HCT116 (cell line): ENCODE measurements at regions not wholly inside any gene's neighbourhood (a gene's known extent, or its start where the extent isn't known, plus 50 kb on each side); places are given as distances from the start of the nearest gene placed in this dataset.

Source experiments
- ATAC-seq: fragments of 200-7000 bp; cut with Tn5 transposase; 2 replicates; pipeline ENCODE4 v1.9.1; 2020; ENCODE audit warnings: mild to moderate bottlenecking, moderate library complexity
- BruUV-seq: library from RNA; stranded (reverse); fragments of 400-500 nt; replicated peaks from 2 replicates; lab custom pipeline; 2021; lab: Mats Ljungman, UMichigan
- CTCF ChIA-PET: fragments of 300-600 bp; sonication (Branson Sonifier 250); formaldehyde crosslinking; loops from one replicate; lab custom pipeline; 2021; ENCODE audit warnings: antibody characterized with exemption; lab: Charles Lee
- POLR2A ChIA-PET: fragments of 300-600, 350-600 bp; sonication (Branson Sonifier 250); formaldehyde crosslinking; loops from one replicate; lab custom pipeline; 2021; ENCODE audit warnings: antibody characterized with exemption; lab: Charles Lee
- RAD21 ChIA-PET, 2 experiments: fragments of 300-600 bp; sonication (Branson Sonifier 250); formaldehyde crosslinking; loops; one replicate each; lab custom pipeline; 2023; ENCODE audit warnings: low total read pairs in 2 of 2; ENCODE audit not compliant: uncharacterized antibody in 2 of 2, unreplicated experiment in 2 of 2, low non-redundant PET in 1 of 2; lab: Charles Lee
- DNase-seq: peaks from one replicate; pipeline ENCODE4 v3.0.0-alpha.2; 2010; ENCODE audit warnings: low read depth, low spot score
- H2AFZ ChIP-seq: fragments of 200-600 bp; shearing (Covaris generic), sonication (generic); 2 replicates; pipeline ENCODE4 v1.6.1; 2017; ENCODE audit warnings: low read depth, mixed run types, mixed read lengths, antibody characterized with exemption, low read length; ENCODE audit not compliant: poor library complexity, severe bottlenecking
- H3K27ac ChIP-seq: 2 replicates; pipeline ENCODE4 v1.5.1; 2012; ENCODE audit warnings: low read depth, low read length
- H3K27me3 ChIP-seq: fragments of 200-600 bp; sonication (generic); 2 replicates; pipeline ENCODE4 v1.6.1; 2016; ENCODE audit warnings: mixed run types, low read length, mixed read lengths; ENCODE audit not compliant: insufficient read depth
- H3K36me3 ChIP-seq, 2 experiments: fragments of 200-500 bp in 1 of 2; fragments of 200-600 bp in 1 of 2; sonication (Bioruptor generic) in 1 of 2; sonication (generic) in 1 of 2; 2 replicates each; pipeline versions ENCODE4 v1.5.1 to v1.6.1; 2014 to 2016; ENCODE audit warnings: low read length in 2 of 2, inconsistent platforms in 1 of 2, mixed read lengths in 1 of 2, mixed run types in 1 of 2; ENCODE audit not compliant: insufficient read depth in 2 of 2, control insufficient read depth in 1 of 2
- H3K4me1 ChIP-seq, 2 experiments: fragments of 200-600 bp in 1 of 2; sonication (generic) in 1 of 2; 2 replicates each; pipeline versions ENCODE4 v1.5.1 to v1.6.1; 2012 to 2017; ENCODE audit warnings: low read length in 2 of 2, inconsistent platforms in 1 of 2, mild to moderate bottlenecking in 1 of 2, mixed read lengths in 1 of 2, mixed run types in 1 of 2, moderate library complexity in 1 of 2; ENCODE audit not compliant: insufficient read depth in 2 of 2, control insufficient read depth in 1 of 2
- H3K4me2 ChIP-seq: fragments of 200-600 bp; sonication (generic); 2 replicates; pipeline ENCODE4 v1.6.1; 2017; ENCODE audit warnings: mixed run types, low read length, mixed read lengths
- H3K4me3 ChIP-seq, 2 experiments: fragments of 200-600 bp in 1 of 2; sonication (generic) in 1 of 2; replicated peaks in 1 of 2; 2 replicates each; pipeline ENCODE4 v1.5.1; 2011 to 2016; ENCODE audit warnings: low read length in 2 of 2, control low read depth in 1 of 2, low read depth in 1 of 2, mild to moderate bottlenecking in 1 of 2, mixed read lengths in 1 of 2, mixed run types in 1 of 2
- H3K79me2 ChIP-seq: fragments of 200-600 bp; sonication (generic); 2 replicates; pipeline ENCODE4 v1.6.1; 2017; ENCODE audit warnings: mild to moderate bottlenecking, mixed run types, low read length, moderate library complexity, mixed read lengths; ENCODE audit not compliant: insufficient read depth
- H3K9ac ChIP-seq: fragments of 200-600 bp; sonication (generic); 2 replicates; pipeline ENCODE4 v1.6.1; 2016; ENCODE audit warnings: low read length, mixed read lengths
- H3K9me2 ChIP-seq: fragments of 200-600 bp; sonication (generic), shearing (Covaris generic); 2 replicates; pipeline ENCODE4 v1.6.1; 2017; ENCODE audit warnings: mixed run types, mild to moderate bottlenecking, moderate library complexity; ENCODE audit not compliant: insufficient read depth
- H3K9me3 ChIP-seq, 2 experiments: fragments of 200-500 bp in 1 of 2; fragments of 200-600 bp in 1 of 2; sonication (Bioruptor generic) in 1 of 2; sonication (generic) in 1 of 2; 2 replicates each; pipeline ENCODE4 v1.6.1; 2014 to 2017; ENCODE audit warnings: low read length in 2 of 2, mixed read lengths in 2 of 2, inconsistent platforms in 1 of 2, low read depth in 1 of 2, mild to moderate bottlenecking in 1 of 2, mixed run types in 1 of 2, moderate library complexity in 1 of 2; ENCODE audit not compliant: control insufficient read depth in 1 of 2, insufficient read depth in 1 of 2
- H4K20me1 ChIP-seq: fragments of 200-600 bp; sonication (generic), shearing (Covaris generic); 2 replicates; pipeline ENCODE4 v1.6.1; 2017; ENCODE audit warnings: mixed run types, mild to moderate bottlenecking, moderate library complexity; ENCODE audit not compliant: insufficient read depth
- CBX3 ChIP-seq: IDR thresholded peaks from 2 replicates; pipeline ENCODE4 v1.6.1; 2012; ENCODE audit warnings: low read depth
- EGR1 ChIP-seq: IDR thresholded peaks from 2 replicates; pipeline ENCODE4 v1.6.1; 2012; ENCODE audit warnings: low read depth
- FOSL1 ChIP-seq: IDR thresholded peaks from 2 replicates; pipeline ENCODE4 v1.6.1; 2012; ENCODE audit warnings: low read depth
- JUND ChIP-seq: IDR thresholded peaks from 2 replicates; pipeline ENCODE4 v1.6.1; 2012
- MAX ChIP-seq: IDR thresholded peaks from 2 replicates; pipeline ENCODE4 v1.6.1; 2012
- POLR2AphosphoS5 ChIP-seq: IDR thresholded peaks from 2 replicates; pipeline ENCODE4 v1.6.1; 2011; ENCODE audit warnings: mild to moderate bottlenecking, low read depth, low read length, moderate library complexity
- REST ChIP-seq: IDR thresholded peaks from 2 replicates; pipeline ENCODE4 v1.6.1; 2012; ENCODE audit warnings: low read depth
- SRF ChIP-seq: IDR thresholded peaks from 2 replicates; pipeline ENCODE4 v1.6.1; 2012; ENCODE audit warnings: low read depth
- TCF7L2 ChIP-seq: IDR thresholded peaks from 2 replicates; pipeline ENCODE4 v1.7.0; 2011; ENCODE audit warnings: borderline replicate concordance, inconsistent platforms; ENCODE audit not compliant: insufficient read depth, insufficient read length; ENCODE audit errors: extremely low read depth
- YY1 ChIP-seq: IDR thresholded peaks from 2 replicates; pipeline ENCODE4 v1.6.1; 2011; ENCODE audit warnings: low read length, low read depth, moderate library complexity, mild to moderate bottlenecking; ENCODE audit not compliant: insufficient replicate concordance; ENCODE audit errors: extremely low read depth
- ZFX ChIP-seq: fragments of 450-650 bp; IDR thresholded peaks from 2 replicates; pipeline ENCODE4 v1.6.1; 2017
- intact Hi-C: fragments of 100-400 bp; cut with micrococcal nuclease; formaldehyde crosslinking; loops from 2 replicates; pipeline ENCODE4 v1.10.0; 2022
- TF ChIP-seq, protein P1 (sequence below): IDR thresholded peaks from 2 replicates; pipeline ENCODE4 v1.6.1; 2012

- RAD21 ChIA-PET: no interaction called here
- intact Hi-C loops: no loop called here
These were observed 1591.7 kb upstream of the DDX18 start for GRCh38 chr2:116222793-116223192.

More at GRCh38 chr2:116222793-116223192, 1591.7 kb upstream of the DDX18 start:
- no peak for TF ChIP-seq MAX
- no peak for TF ChIP-seq FOSL1
- TF ChIP-seq, protein P1, sequence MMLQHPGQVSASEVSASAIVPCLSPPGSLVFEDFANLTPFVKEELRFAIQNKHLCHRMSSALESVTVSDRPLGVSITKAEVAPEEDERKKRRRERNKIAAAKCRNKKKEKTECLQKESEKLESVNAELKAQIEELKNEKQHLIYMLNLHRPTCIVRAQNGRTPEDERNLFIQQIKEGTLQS: no peak
- no peak for TF ChIP-seq EGR1
- TF ChIP-seq REST: no peak
- TF ChIP-seq YY1: no peak
- no peak for TF ChIP-seq JUND
- TF ChIP-seq TCF7L2: no peak
- TF ChIP-seq CBX3: no peak
- no peak for TF ChIP-seq ZFX
- no peak for TF ChIP-seq SRF
- TF ChIP-seq POLR2AphosphoS5: no peak
- Histone ChIP-seq H2AFZ (no peak overlapping the region), H3K9me2 (no peaks in the 10 kb centered on the region), H3K9ac (no peak overlapping the region), H3K9me3 (peaks cover 17 to 24% of the 10 kb centered on the region in 2 experiments), H3K4me3 (no peak overlapping the region), H3K79me2 (no peaks in the 10 kb centered on the region), H3K27ac (no peak overlapping the region), H3K4me2 (no peak overlapping the region), H3K4me1 (no peaks in the 10 kb centered on the region), H3K36me3 (no peaks in the 10 kb centered on the region), H3K27me3 (no peaks in the 10 kb centered on the region), H4K20me1 (no peaks in the 10 kb centered on the region)
- no peak for DNase-seq
- POLR2A ChIA-PET: no interaction called here
- no peak for ATAC-seq
- no TSS peak for BruUV-seq
- CTCF ChIA-PET: no interaction called here
